ENCODE measurements at regions not wholly inside any gene's neighbourhood (a gene's known extent, or its start where the extent isn't known, plus 50 kb on each side); places are given as distances from the start of the nearest gene placed in this dataset.

GRCh38 chr5:159385536-159385935 is 55.2 kb upstream of the IL12B start:
- ATAC-seq (no peak), DNase-seq (no peak)
- intact Hi-C loops (cut with DNase I) = no loop called here
- peaks cover 14% of the 10 kb centered on the region for H3K9me3 ChIP-seq
- no peaks in the 10 kb centered on the region for H3K27me3 ChIP-seq (ENCODE audit: insufficient read depth in 3 of 3, low read length in 2 of 3)
- no peaks in the 10 kb centered on the region for H3K4me1 ChIP-seq
- H3K4me3 ChIP-seq = no peak overlapping the region
- H3K27ac ChIP-seq = no peak overlapping the region
- TF ChIP-seq, protein P1, sequence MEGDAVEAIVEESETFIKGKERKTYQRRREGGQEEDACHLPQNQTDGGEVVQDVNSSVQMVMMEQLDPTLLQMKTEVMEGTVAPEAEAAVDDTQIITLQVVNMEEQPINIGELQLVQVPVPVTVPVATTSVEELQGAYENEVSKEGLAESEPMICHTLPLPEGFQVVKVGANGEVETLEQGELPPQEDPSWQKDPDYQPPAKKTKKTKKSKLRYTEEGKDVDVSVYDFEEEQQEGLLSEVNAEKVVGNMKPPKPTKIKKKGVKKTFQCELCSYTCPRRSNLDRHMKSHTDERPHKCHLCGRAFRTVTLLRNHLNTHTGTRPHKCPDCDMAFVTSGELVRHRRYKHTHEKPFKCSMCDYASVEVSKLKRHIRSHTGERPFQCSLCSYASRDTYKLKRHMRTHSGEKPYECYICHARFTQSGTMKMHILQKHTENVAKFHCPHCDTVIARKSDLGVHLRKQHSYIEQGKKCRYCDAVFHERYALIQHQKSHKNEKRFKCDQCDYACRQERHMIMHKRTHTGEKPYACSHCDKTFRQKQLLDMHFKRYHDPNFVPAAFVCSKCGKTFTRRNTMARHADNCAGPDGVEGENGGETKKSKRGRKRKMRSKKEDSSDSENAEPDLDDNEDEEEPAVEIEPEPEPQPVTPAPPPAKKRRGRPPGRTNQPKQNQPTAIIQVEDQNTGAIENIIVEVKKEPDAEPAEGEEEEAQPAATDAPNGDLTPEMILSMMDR (IDR thresholded peaks at IDR 0.05) = no peak
- no peaks in the 10 kb centered on the region for H3K36me3 ChIP-seq (ENCODE audit: insufficient read depth in 1 of 2, low read depth in 1 of 2)

- H3K4me3 ChIP-seq = no peak overlapping the region
- DNase-seq (no peak), ATAC-seq (no peak)
- H3K4me1 ChIP-seq = no peaks in the 10 kb centered on the region
- H3K36me3 ChIP-seq (ENCODE audit: insufficient read depth in 1 of 2, low read depth in 1 of 2) = no peaks in the 10 kb centered on the region
- no peaks in the 10 kb centered on the region for H3K27me3 ChIP-seq (ENCODE audit: insufficient read depth in 3 of 3, low read length in 2 of 3)
- H3K27ac ChIP-seq = no peak overlapping the region
- intact Hi-C loops (cut with DNase I) = no loop called here
- H3K9me3 ChIP-seq = peaks cover 14% of the 10 kb centered on the region
- TF ChIP-seq, protein P1 (IDR thresholded peaks at IDR 0.05) = no peak
These were observed 55.9 kb upstream of the IL12B start for GRCh38 chr5:159386028-159386711.

DNA sequence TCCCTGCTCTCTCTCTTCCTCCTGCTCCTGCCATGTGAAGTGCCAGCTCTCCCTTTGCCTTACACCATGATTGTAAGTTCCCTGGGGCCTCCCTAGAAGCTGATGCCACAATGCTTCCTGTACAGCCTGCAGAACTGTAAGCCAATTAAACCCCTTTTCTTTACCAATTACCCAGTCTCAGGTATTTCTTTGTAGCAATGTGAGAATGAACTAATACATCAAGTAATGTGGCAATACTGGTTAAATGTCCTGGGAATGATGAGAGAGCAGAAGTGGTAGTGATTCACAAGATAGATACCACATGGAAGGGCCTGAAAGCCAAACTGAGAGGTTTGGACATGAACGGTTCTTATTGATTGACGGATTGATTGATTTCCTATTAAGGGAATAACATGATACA is 62.6 kb upstream of the IL12B start:
- no peak overlapping the region for H3K4me3 ChIP-seq
- peaks cover 4 to 12% (median 8%) of the 10 kb centered on the region in 3 donors for H3K27me3 ChIP-seq (ENCODE audit: insufficient read depth in 3 of 3, low read length in 2 of 3)
- TF ChIP-seq, protein P1 (IDR thresholded peaks at IDR 0.05) = no peak
- no peaks in the 10 kb centered on the region for H3K9me3 ChIP-seq
- DNase-seq (no peak), ATAC-seq (no peak)
- intact Hi-C loops (cut with DNase I) = no loop called here
- WGBS, 3 donors = 86 to 88% (median 87%) methylated on average over 2 of the region's 2 CpGs
- no peaks in the 10 kb centered on the region for H3K4me1 ChIP-seq
- H3K27ac ChIP-seq = no peak overlapping the region
- no peaks in the 10 kb centered on the region for H3K36me3 ChIP-seq (ENCODE audit: insufficient read depth in 1 of 2, low read depth in 1 of 2)

DNA sequence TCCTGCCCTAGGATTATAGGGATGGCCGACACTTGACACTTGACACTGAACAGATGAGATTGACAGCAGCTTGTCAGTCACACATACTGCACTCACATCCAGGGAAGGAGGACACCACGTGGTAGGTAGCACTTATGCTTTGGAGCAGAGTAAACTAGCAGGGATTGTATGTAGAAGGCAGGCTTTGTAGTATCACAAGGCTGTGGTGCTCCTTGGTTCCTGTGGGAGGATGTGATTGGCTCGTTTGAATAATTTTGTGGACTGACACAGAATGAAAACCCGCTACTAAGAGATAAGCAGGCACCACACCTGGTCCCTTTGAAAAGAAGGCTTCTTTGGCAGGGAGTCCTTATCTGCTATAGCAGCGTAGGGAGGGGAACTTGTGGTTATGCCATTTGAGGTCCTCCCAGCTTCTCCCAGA is 63.6 kb upstream of the IL12B start:
- WGBS, 3 donors = 52 to 60% (median 52%) methylated on average over 5 of the region's 5 CpGs
- H3K4me1 ChIP-seq = no peaks in the 10 kb centered on the region
- H3K4me3 ChIP-seq = no peak overlapping the region
- DNase-seq (no peak), ATAC-seq (no peak)
- peaks cover 4 to 12% (median 8%) of the 10 kb centered on the region in 3 donors for H3K27me3 ChIP-seq (ENCODE audit: insufficient read depth in 3 of 3, low read length in 2 of 3)
- TF ChIP-seq, protein P1 (IDR thresholded peaks at IDR 0.05) = no peak
- H3K9me3 ChIP-seq = no peaks in the 10 kb centered on the region
- no peak overlapping the region for H3K27ac ChIP-seq
- H3K36me3 ChIP-seq (ENCODE audit: insufficient read depth in 1 of 2, low read depth in 1 of 2) = no peaks in the 10 kb centered on the region
- intact Hi-C loops (cut with DNase I) = no loop called here

DNA sequence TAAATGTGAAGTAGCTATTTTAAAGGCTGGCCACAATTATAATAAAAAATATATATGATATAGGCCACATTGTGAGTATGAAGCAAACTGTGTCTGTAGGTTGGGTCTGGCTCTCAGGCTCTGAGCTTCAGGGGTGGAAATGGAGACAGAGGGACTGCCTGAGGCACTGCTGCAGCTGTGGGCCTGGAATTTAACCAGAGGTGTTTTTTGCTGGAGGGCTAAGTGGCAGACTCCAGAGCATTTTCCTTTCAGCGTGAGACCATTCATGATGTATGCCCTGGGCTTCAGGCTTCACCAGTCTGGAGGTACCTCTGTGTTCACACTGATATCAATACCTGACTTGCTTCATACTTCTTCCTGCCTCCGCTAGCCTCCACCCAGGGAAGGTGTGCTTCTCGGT is 64.9 kb upstream of the IL12B start:
- WGBS, 3 donors = 80 to 93% (median 87%) methylated on average over 3 of the region's 3 CpGs

More for the DNA sequence above, 64.9 kb upstream of the IL12B start:
- H3K27me3 ChIP-seq (ENCODE audit: insufficient read depth in 3 of 3, low read length in 2 of 3) = peaks cover 4 to 12% (median 8%) of the 10 kb centered on the region in 3 donors
- H3K4me1 ChIP-seq = no peaks in the 10 kb centered on the region
- TF ChIP-seq, protein P1 (IDR thresholded peaks at IDR 0.05) = no peak
- H3K4me3 ChIP-seq = no peak overlapping the region
- ATAC-seq (no peak), DNase-seq (no peak)
- H3K9me3 ChIP-seq = no peaks in the 10 kb centered on the region
- no peak overlapping the region for H3K27ac ChIP-seq
- H3K36me3 ChIP-seq (ENCODE audit: insufficient read depth in 1 of 2, low read depth in 1 of 2) = no peaks in the 10 kb centered on the region
- intact Hi-C loops (cut with DNase I) = no loop called here
